SK-N-SH treated with all-trans-retinoic acid at 6 μM for 48 hours (cell line): ENCODE measurements at regions not wholly inside any gene's neighbourhood (a gene's known extent, or its start where the extent isn't known, plus 50 kb on each side); places are given as distances from the start of the nearest gene placed in this dataset.

ENCODE experiments used
- ATAC-seq: fragments of 200-7000 bp; cut with Tn5 transposase; 3 replicates; pipeline ENCODE4 v1.9.1; 2020; ENCODE audit warnings: mild to moderate bottlenecking, moderate library complexity
- ARNTL ChIP-seq: fragments of 450-650 bp; formaldehyde crosslinking; IDR thresholded peaks from 2 replicates; pipeline ENCODE4 v1.5.0; 2020; ENCODE audit warnings: low read depth, mild to moderate bottlenecking, moderate library complexity, borderline replicate concordance
- BACH2 ChIP-seq: fragments of 250-450 bp; sonication (Bioruptor Pico); IDR thresholded peaks from 2 replicates; pipeline ENCODE4 v1.9.0; 2021; ENCODE audit warnings: mild to moderate bottlenecking, borderline replicate concordance
- CSDC2 ChIP-seq: fragments of 250-450 bp; sonication (Bioruptor Pico); IDR thresholded peaks from 2 replicates; pipeline ENCODE4 v1.5.0; 2020; ENCODE audit warnings: mild to moderate bottlenecking, moderate library complexity
- ESRRG ChIP-seq: fragments of 250-450 bp; sonication (Bioruptor Pico); IDR thresholded peaks from 2 replicates; pipeline ENCODE4 v1.6.1; 2021; ENCODE audit warnings: mild to moderate bottlenecking
- GLIS3 ChIP-seq: fragments of 250-450 bp; sonication (Bioruptor Pico); IDR thresholded peaks from 2 replicates; pipeline ENCODE4 v1.5.0; 2020; ENCODE audit warnings: mild to moderate bottlenecking, moderate library complexity
- ISL1 ChIP-seq: fragments of 250-450 bp; sonication (Bioruptor Pico); IDR thresholded peaks from 2 replicates; pipeline ENCODE4 v2.1.2; 2022; ENCODE audit warnings: mild to moderate bottlenecking, moderate library complexity
- OSR1 ChIP-seq: fragments of 250-450 bp; sonication (Bioruptor Pico); IDR thresholded peaks from 2 replicates; pipeline ENCODE4 v1.8.0; 2022; ENCODE audit warnings: moderate library complexity, mild to moderate bottlenecking, inconsistent platforms
- PPARA ChIP-seq: fragments of 250-450 bp; sonication (Bioruptor Pico); IDR thresholded peaks from 2 replicates; pipeline ENCODE4 v1.5.0; 2020; ENCODE audit warnings: mild to moderate bottlenecking, borderline replicate concordance
- RARB ChIP-seq: fragments of 250-450 bp; sonication (Bioruptor Pico); IDR thresholded peaks from 2 replicates; pipeline ENCODE4 v1.8.0; 2021; ENCODE audit warnings: mild to moderate bottlenecking, moderate library complexity
- SNAI2 ChIP-seq: fragments of 250-450 bp; sonication (Bioruptor Pico); IDR thresholded peaks from 2 replicates; pipeline ENCODE4 v1.5.0; 2020; ENCODE audit warnings: mild to moderate bottlenecking, moderate library complexity
- TCF4 ChIP-seq: fragments of 250-450 bp; sonication (Bioruptor Pico); IDR thresholded peaks from 2 replicates; pipeline ENCODE4 v1.8.0; 2021; ENCODE audit warnings: mild to moderate bottlenecking, moderate library complexity, borderline replicate concordance
- TOX ChIP-seq: fragments of 250-450 bp; sonication (Bioruptor Pico); IDR thresholded peaks from 2 replicates; pipeline ENCODE4 v1.8.0; 2021; ENCODE audit warnings: mild to moderate bottlenecking, moderate library complexity, borderline replicate concordance
- ZC3H10 ChIP-seq: fragments of 250-450 bp; sonication (Bioruptor Pico); IDR thresholded peaks from 2 replicates; pipeline ENCODE4 v1.5.1; 2021; ENCODE audit warnings: mild to moderate bottlenecking, moderate library complexity
- ZFP3 ChIP-seq: fragments of 250-450 bp; sonication (Bioruptor Pico); IDR thresholded peaks from 2 replicates; pipeline ENCODE4 v1.5.0; 2020; ENCODE audit warnings: mild to moderate bottlenecking, moderate library complexity
- ZFP30 ChIP-seq: fragments of 450-650 bp; formaldehyde crosslinking; IDR thresholded peaks from 2 replicates; pipeline ENCODE4 v1.5.0; 2022; ENCODE audit warnings: mild to moderate bottlenecking, moderate library complexity
- ZNF565 ChIP-seq: fragments of 450-650 bp; formaldehyde crosslinking; conservative IDR thresholded peaks from 2 replicates; pipeline ENCODE4 v1.5.0; 2020; ENCODE audit warnings: low read depth, mild to moderate bottlenecking, moderate library complexity
- ZNF70 ChIP-seq: fragments of 450-650 bp; formaldehyde crosslinking; IDR thresholded peaks from 2 replicates; pipeline ENCODE4 v1.5.0; 2020; ENCODE audit warnings: mild to moderate bottlenecking, moderate library complexity
- ZNF8 ChIP-seq: fragments of 450-650 bp; formaldehyde crosslinking; IDR thresholded peaks from 2 replicates; pipeline ENCODE4 v1.5.0; 2020; ENCODE audit warnings: mild to moderate bottlenecking, moderate library complexity
- TF ChIP-seq, protein P1 (sequence below): fragments of 250-450 bp; sonication (Bioruptor Pico); IDR thresholded peaks from 2 replicates; pipeline ENCODE4 v1.8.0; 2021; ENCODE audit warnings: low read depth, mild to moderate bottlenecking, moderate library complexity, borderline replicate concordance
- TF ChIP-seq, protein P2 (sequence below): fragments of 250-450 bp; sonication (Bioruptor Pico); IDR thresholded peaks from 2 replicates; pipeline ENCODE4 v1.8.0; 2020; ENCODE audit warnings: mild to moderate bottlenecking, moderate library complexity, borderline replicate concordance
- TF ChIP-seq, protein P3 (sequence below): fragments of 250-450 bp; sonication (Bioruptor Pico); IDR thresholded peaks from 2 replicates; pipeline ENCODE4 v1.5.0; 2020; ENCODE audit warnings: mild to moderate bottlenecking, moderate library complexity
- TF ChIP-seq, protein P4 (sequence below): fragments of 250-450 bp; sonication (Bioruptor Pico); IDR thresholded peaks from 2 replicates; pipeline ENCODE4 v1.5.1; 2020; ENCODE audit warnings: low read depth, mild to moderate bottlenecking, moderate library complexity

DNA sequence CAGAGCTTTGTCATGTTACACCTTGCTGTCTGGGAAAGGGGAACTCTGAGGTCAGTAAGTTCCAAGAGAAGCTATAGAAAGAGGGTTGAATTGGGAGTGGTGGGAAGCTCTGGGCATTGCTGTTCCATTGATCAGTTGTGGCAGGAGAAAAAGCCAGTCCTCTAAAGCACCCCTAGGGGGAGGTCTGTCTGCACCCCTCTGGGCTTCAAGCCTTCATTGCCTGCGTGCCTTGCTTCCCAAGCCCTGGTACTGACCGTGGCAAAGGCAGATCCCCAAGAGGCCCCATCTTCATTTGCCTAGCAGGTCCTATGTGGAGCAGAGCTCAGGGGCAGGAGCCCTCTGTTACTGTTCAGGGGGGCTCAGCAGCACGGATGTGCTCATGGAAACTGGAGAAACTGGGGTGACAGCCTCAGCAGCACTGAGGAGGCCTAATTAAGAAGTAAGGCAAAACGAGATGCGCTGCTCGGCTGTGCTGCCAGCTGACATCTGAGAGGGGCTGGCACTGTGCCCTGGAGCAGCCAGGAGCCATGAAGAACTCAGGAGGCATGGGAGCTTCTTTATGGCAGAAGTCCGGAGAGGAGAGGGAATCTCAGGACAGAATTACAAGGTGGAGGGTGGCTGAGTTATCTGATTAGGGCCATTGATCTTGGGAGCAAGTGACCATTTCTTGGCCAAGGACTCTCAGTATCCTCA lies 270.9 kb downstream of the RPLP1 start (continued):
- TF ChIP-seq, protein P1, sequence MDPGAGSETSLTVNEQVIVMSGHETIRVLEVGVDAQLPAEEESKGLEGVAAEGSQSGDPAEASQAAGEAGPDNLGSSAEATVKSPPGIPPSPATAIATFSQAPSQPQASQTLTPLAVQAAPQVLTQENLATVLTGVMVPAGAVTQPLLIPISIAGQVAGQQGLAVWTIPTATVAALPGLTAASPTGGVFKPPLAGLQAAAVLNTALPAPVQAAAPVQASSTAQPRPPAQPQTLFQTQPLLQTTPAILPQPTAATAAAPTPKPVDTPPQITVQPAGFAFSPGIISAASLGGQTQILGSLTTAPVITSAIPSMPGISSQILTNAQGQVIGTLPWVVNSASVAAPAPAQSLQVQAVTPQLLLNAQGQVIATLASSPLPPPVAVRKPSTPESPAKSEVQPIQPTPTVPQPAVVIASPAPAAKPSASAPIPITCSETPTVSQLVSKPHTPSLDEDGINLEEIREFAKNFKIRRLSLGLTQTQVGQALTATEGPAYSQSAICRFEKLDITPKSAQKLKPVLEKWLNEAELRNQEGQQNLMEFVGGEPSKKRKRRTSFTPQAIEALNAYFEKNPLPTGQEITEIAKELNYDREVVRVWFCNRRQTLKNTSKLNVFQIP (CRISPR knock-in tag), result no peak
- TF ChIP-seq ZNF8 (CRISPR knock-in tag), result no peak
- no peak for TF ChIP-seq GLIS3 (CRISPR knock-in tag)
- TF ChIP-seq, protein P2, sequence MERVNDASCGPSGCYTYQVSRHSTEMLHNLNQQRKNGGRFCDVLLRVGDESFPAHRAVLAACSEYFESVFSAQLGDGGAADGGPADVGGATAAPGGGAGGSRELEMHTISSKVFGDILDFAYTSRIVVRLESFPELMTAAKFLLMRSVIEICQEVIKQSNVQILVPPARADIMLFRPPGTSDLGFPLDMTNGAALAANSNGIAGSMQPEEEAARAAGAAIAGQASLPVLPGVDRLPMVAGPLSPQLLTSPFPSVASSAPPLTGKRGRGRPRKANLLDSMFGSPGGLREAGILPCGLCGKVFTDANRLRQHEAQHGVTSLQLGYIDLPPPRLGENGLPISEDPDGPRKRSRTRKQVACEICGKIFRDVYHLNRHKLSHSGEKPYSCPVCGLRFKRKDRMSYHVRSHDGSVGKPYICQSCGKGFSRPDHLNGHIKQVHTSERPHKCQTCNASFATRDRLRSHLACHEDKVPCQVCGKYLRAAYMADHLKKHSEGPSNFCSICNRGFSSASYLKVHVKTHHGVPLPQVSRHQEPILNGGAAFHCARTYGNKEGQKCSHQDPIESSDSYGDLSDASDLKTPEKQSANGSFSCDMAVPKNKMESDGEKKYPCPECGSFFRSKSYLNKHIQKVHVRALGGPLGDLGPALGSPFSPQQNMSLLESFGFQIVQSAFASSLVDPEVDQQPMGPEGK (CRISPR knock-in tag), result no peak
- no peak for TF ChIP-seq ZFP30 (CRISPR knock-in tag)
- TF ChIP-seq SNAI2 (CRISPR knock-in tag), result no peak

DNA sequence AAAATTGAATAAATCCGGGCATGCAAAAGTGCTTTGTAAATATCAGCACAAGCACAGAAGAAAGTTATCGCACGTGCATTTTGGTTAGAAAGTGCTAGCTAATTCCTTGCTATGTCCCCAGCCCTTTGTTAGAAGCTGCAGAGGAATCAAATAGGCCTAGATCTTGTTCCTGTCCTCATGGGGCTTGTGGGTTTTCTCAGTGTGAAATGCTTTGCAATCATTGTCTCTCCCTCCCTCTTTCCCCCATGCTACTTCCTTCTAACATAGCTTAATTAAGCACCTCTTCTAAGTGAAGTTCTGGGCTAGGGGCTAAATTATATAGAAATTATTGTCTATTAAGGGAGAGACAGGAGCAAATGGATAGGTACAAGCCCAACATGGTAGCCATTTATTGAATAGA lies 271.7 kb downstream of the RPLP1 start:
- ATAC-seq, result no peak
- no peak for TF ChIP-seq ZC3H10
- no peak for TF ChIP-seq ZNF8 (CRISPR knock-in tag)
- no peak for TF ChIP-seq RARB (CRISPR knock-in tag)
- no peak for TF ChIP-seq CSDC2 (CRISPR knock-in tag)
- TF ChIP-seq, protein P3, sequence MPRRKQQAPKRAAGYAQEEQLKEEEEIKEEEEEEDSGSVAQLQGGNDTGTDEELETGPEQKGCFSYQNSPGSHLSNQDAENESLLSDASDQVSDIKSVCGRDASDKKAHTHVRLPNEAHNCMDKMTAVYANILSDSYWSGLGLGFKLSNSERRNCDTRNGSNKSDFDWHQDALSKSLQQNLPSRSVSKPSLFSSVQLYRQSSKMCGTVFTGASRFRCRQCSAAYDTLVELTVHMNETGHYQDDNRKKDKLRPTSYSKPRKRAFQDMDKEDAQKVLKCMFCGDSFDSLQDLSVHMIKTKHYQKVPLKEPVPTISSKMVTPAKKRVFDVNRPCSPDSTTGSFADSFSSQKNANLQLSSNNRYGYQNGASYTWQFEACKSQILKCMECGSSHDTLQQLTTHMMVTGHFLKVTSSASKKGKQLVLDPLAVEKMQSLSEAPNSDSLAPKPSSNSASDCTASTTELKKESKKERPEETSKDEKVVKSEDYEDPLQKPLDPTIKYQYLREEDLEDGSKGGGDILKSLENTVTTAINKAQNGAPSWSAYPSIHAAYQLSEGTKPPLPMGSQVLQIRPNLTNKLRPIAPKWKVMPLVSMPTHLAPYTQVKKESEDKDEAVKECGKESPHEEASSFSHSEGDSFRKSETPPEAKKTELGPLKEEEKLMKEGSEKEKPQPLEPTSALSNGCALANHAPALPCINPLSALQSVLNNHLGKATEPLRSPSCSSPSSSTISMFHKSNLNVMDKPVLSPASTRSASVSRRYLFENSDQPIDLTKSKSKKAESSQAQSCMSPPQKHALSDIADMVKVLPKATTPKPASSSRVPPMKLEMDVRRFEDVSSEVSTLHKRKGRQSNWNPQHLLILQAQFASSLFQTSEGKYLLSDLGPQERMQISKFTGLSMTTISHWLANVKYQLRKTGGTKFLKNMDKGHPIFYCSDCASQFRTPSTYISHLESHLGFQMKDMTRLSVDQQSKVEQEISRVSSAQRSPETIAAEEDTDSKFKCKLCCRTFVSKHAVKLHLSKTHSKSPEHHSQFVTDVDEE (CRISPR knock-in tag), result no peak

DNA sequence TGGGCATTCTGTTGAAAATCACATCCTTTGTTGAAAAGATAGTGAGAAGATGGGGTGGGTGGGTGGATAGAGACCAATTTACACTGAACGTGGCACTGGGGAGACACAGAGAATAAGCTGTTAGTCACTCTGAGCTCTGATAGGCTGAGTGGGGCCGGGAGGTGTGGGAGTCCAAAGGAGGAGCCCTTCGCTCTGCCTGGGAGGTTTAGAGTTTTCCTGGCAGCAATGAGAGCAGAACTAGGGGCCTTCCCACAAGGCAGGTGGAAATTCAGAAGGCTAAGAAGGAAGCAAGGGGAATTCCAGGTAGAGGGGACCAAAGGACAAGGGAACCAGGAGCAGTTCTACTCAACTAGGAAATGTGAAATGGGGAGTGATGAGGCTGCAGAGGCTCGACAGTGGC lies 272.7 kb downstream of the RPLP1 start:
- no peak for ATAC-seq
- TF ChIP-seq ZNF8 (CRISPR knock-in tag) (no peak), ZFP3 (no peak), RARB (CRISPR knock-in tag) (no peak)

DNA sequence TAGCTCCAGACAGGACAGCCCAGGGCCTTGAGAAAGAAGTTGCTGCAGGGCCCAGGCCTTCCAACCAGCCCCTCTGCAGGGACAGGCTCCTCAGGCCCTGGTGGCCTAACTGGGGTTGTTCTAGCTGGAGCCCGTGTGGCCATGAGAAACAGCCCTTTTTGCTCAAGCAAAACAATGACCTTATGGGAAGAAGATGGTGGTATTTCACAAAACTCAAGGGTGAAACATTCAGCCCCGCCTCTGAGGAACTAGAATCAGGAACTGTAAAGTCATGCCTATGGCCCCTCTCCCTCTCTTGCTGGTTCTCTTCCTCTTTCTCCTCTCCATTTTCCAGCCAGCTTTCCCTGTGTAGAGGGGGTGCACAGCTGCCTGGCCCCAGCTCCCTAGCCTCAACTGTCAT lies 273.3 kb downstream of the RPLP1 start:
- TF ChIP-seq ARNTL (CRISPR knock-in tag) (no peak), CSDC2 (CRISPR knock-in tag) (no peak), ESRRG (CRISPR knock-in tag) (no peak), ZNF70 (CRISPR knock-in tag) (no peak), ZNF8 (CRISPR knock-in tag) (no peak), ZC3H10 (no peak), SNAI2 (CRISPR knock-in tag) (no peak), ZNF565 (CRISPR knock-in tag) (no peak), TOX (CRISPR knock-in tag) (no peak), TCF4 (no peak), ZFP30 (CRISPR knock-in tag) (no peak), ISL1 (no peak), ZFP3 (no peak), OSR1 (CRISPR knock-in tag) (no peak), PPARA (CRISPR knock-in tag) (no peak), RARB (CRISPR knock-in tag) (no peak)
- ATAC-seq, result no peak

DNA sequence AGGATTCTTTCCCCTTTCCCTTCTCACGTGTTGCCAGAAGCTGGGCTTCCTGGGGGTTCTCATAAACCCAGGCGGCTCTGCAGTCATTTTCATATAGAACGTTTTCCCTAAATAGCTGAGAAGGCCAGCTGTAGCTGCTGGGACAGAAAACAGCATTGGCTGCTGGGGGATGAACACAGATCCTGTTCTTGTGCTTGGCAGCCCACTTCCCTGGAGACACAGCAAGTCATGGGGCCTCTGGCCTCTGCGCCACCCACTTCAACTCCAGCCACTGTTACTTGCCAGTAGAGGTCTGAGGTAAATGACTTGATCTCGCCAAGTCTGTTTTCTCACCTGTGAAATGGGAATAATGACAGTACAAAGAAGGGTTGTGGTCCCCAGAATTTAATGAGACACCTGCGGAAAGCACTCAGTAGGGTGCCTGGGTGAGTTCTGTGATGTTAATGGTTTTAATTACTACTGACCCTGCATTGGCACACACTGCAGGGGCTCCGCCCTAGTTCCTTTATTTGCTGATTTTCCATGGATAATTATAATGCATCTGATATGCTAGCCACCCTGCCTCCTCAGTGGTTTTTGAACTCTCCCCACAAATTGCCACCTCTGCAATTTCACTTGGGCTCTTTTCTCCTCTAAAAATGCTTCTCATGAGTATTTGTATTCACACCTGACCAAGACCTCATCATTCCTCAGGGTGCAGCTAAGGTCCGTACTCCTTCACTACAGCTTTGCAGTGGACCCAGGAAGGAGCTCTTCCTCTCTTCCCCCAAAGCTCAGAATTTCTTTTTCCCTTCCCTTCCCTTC lies 274.7 kb downstream of the RPLP1 start:
- no peak for TF ChIP-seq PPARA (CRISPR knock-in tag)
- TF ChIP-seq, protein P1 (CRISPR knock-in tag), result no peak
- no peak for TF ChIP-seq RARB (CRISPR knock-in tag)
- TF ChIP-seq, protein P4, sequence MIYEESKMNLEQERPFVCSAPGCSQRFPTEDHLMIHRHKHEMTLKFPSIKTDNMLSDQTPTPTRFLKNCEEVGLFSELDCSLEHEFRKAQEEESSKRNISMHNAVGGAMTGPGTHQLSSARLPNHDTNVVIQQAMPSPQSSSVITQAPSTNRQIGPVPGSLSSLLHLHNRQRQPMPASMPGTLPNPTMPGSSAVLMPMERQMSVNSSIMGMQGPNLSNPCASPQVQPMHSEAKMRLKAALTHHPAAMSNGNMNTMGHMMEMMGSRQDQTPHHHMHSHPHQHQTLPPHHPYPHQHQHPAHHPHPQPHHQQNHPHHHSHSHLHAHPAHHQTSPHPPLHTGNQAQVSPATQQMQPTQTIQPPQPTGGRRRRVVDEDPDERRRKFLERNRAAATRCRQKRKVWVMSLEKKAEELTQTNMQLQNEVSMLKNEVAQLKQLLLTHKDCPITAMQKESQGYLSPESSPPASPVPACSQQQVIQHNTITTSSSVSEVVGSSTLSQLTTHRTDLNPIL, result no peak
- TF ChIP-seq CSDC2 (CRISPR knock-in tag), result no peak
- TF ChIP-seq BACH2 (CRISPR knock-in tag), result no peak
- TF ChIP-seq TOX (CRISPR knock-in tag), result no peak
- TF ChIP-seq ZFP30 (CRISPR knock-in tag), result no peak
- no peak for ATAC-seq
